ENCODE measurements at regions not wholly inside any gene's neighbourhood (a gene's known extent, or its start where the extent isn't known, plus 50 kb on each side); places are given as distances from the start of the nearest gene placed in this dataset.

DNA sequence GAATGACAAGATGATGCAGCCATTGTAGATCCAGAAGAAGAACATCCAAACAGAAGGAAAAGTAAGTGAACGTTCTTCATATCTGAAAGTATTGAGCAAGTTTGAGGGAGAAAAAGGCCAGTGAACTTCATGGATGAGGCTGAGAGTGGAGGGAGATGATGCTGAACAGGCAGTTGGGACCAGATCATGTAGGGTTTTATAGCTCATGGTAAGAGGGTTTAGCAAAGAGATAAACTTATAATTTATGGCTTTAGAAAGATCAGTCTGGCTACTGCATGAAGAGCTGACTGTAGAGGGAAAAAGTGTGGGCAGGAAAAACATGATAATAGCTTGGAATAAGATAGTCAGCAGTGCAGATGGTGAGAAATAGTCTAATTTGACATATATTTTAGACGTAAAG, 192.6 kb upstream of the LPP start:
- peaks cover 12% of the 10 kb centered on the region for H3K27me3 Mint-ChIP-seq (ENCODE audit: insufficient read depth)
- H3K4me3 Mint-ChIP-seq = no peak overlapping the region
- DNase-seq (ENCODE audit: low spot score) = no peak
- no peak overlapping the region for H3K27ac Mint-ChIP-seq
- no peaks in the 10 kb centered on the region for H3K36me3 Mint-ChIP-seq (ENCODE audit: low read depth)
- intact Hi-C loops (cut with micrococcal nuclease) = no loop called here
- H3K9me3 Mint-ChIP-seq = no peaks in the 10 kb centered on the region
- peaks cover 27% of the 10 kb centered on the region for H3K4me1 Mint-ChIP-seq (ENCODE audit: low read depth)

DNA sequence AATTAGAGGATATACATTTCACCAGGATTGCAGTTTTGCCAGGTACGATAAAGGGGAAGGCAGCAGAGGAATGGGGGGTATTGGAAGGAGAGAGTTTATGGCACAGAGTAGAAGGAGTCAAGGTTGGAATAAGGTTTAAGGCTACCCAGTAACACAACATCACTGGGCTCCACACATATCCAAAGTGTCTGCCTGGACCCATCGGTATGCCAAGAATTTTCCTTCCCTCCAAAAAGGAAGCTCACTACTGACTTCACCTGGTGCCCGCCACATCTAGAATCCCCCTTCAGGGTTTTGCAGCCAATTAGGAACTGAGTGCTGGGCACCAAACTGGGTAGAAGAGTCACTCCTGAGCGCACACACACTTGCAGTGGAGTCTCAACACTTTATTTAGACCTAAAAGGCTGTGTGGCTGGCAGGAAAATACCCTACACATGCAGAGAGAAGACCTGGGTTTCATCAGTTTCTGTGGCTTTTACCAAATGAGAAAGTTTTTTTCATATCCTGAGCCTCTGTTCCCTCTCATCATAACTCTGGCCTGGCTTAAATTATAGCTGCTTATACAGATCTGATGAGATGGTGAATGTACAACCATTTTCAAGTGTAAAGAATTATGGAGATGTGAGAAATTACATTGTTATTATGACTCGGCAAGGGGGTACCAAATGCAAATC, 190.8 kb upstream of the LPP start:
- Mint-ChIP-seq H3K4me1 (ENCODE audit: low read depth) (peaks cover 16% of the 10 kb centered on the region), H3K27me3 (ENCODE audit: insufficient read depth) (peaks cover 16% of the 10 kb centered on the region), H3K9me3 (no peaks in the 10 kb centered on the region), H3K4me3 (no peak overlapping the region), H3K36me3 (ENCODE audit: low read depth) (no peaks in the 10 kb centered on the region), H3K27ac (peak overlapping the region; percentile 37)
- intact Hi-C loops (cut with micrococcal nuclease) = loop anchor here (1.0 to 2.0 kb wide), 2 partner anchors 13 to 34 kb away; no protein-coding TSS in a partner anchor
- no peak for DNase-seq (ENCODE audit: low spot score)

DNA sequence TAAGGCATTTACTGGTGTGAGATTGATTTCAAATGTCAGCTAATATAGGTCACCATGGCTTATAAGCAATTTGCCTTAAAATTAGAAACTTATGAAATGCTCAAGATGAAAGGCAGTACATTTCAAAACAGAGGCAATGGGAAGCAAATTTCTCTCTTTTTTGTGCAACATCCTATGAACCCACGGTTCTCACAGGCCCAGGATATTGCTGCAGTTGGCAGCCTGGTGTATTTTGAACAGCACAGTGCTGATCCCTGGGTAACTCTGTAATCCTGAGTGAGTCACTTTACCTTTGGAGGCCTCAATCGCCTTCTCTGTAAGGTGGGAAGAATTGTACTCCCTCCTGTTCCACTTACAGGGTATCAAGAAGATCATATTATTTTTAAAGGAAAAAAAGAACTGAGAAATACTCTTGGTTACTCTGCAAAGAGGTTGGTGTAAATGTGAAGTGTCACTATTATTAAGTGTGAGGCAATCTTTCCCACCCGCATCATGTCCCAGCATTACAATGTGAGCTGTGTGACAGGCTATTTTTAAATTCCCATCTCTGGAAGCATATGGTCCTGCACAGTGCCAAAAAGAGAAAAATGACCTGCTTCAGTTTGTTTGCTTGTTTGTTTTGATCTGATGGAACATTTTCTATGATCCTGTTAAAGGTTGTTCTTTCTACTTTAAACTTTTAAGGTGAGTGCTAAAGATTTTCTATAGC, 190.1 kb upstream of the LPP start:
- H3K4me1 Mint-ChIP-seq (ENCODE audit: low read depth) = peaks cover 15% of the 10 kb centered on the region
- intact Hi-C loops (cut with micrococcal nuclease) = loop anchor here (1.0 to 2.0 kb wide), 2 partner anchors 12 to 35 kb away; no protein-coding TSS in a partner anchor
- peak overlapping the region; percentile 37 for H3K27ac Mint-ChIP-seq
- H3K27me3 Mint-ChIP-seq (ENCODE audit: insufficient read depth) = peaks cover 18% of the 10 kb centered on the region
- H3K36me3 Mint-ChIP-seq (ENCODE audit: low read depth) = no peaks in the 10 kb centered on the region
- H3K4me3 Mint-ChIP-seq = no peak overlapping the region
- DNase-seq (ENCODE audit: low spot score) = no peak
- H3K9me3 Mint-ChIP-seq = no peaks in the 10 kb centered on the region

DNA sequence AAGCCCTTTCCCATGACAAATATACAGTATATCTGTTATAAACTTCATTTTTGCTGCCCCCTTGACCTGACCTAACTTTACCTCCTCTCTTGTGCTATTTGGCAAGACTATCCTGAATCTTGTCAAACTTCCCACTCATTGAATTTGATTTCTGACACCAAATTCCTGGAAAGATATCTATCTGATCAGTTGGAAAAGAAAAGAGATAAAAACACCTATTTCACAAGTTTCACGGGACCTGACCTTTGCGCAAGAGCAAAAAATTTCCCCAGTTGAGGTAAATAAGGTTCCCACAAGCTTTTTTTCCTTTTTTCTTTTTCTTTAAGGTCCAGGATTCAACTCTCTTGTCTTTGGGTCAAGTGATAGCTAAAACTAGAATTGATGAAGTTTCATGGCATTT, 189.2 kb upstream of the LPP start:
- Mint-ChIP-seq H3K27ac (no peak overlapping the region), H3K27me3 (ENCODE audit: insufficient read depth) (peaks cover 18% of the 10 kb centered on the region), H3K4me1 (ENCODE audit: low read depth) (peaks cover 17% of the 10 kb centered on the region), H3K9me3 (no peaks in the 10 kb centered on the region), H3K36me3 (ENCODE audit: low read depth) (no peaks in the 10 kb centered on the region), H3K4me3 (no peak overlapping the region)
- DNase-seq (ENCODE audit: low spot score) = no peak
- intact Hi-C loops (cut with micrococcal nuclease) = no loop called here

DNA sequence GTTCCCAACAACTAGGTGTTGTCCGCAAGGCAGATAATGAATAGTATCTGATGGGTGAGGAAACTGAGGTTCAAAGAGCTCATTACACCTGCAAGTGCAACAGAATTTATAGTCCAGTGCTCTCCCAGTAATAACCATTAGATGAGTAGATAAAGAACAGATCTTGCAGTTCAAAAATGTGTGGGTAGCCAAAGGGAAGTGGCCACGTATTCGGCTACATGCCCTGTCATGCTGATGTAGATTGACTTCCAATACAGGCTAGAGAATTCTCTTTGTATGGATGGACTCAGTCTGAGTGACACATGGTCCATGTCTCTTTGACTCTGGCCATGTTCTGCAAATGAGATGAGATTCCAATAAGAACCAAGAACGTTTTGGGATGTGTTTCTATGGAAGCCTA, 187.9 kb upstream of the LPP start:
- H3K4me1 Mint-ChIP-seq (ENCODE audit: low read depth) = peaks cover 19% of the 10 kb centered on the region
- H3K36me3 Mint-ChIP-seq (ENCODE audit: low read depth) = no peaks in the 10 kb centered on the region
- no peak for DNase-seq (ENCODE audit: low spot score)
- H3K27ac Mint-ChIP-seq = no peak overlapping the region
- peaks cover 20% of the 10 kb centered on the region for H3K27me3 Mint-ChIP-seq (ENCODE audit: insufficient read depth)
- no peaks in the 10 kb centered on the region for H3K9me3 Mint-ChIP-seq
- H3K4me3 Mint-ChIP-seq = no peak overlapping the region
- intact Hi-C loops (cut with micrococcal nuclease) = no loop called here

DNA sequence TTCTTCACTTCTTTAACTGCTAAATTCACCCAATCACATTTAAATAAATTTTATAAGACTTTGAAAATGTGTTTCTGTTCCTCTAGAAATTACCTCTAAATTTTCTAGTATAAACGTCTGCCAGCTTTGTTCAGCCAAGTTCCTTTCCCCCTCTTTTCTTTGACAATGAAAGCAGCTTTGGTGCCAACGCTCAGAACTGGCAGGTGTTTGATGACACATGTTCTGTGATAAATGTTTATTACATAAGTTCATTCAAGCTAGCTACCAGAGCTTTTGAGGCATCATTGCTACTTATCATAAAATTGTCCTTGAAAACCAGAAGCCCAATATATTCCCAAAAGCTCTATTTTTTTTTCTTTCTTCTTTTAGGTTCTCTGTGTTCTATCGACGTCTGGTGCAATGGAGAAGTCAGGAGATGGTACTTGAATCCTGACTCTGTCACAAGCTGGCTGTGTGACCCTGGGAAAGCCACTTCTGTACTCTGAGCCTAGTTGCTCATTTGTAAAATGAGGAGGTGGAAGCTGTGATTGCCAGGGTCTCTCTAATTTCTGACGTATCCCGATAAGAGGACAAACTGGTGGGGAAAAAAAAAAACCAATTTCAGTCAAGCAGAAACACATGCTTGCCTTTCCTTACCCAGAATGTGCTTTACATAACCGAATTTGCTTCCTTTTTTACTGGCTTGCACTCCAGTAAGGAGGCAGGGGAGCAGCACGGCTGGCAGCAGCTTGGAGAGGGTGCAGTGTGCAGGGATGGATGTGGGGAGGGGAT, 187.1 kb upstream of the LPP start:
- no peaks in the 10 kb centered on the region for H3K9me3 Mint-ChIP-seq
- no peak for DNase-seq (ENCODE audit: low spot score)
- H3K4me1 Mint-ChIP-seq (ENCODE audit: low read depth) = peaks cover 26% of the 10 kb centered on the region
- H3K27ac Mint-ChIP-seq = no peak overlapping the region
- no peaks in the 10 kb centered on the region for H3K36me3 Mint-ChIP-seq (ENCODE audit: low read depth)
- H3K4me3 Mint-ChIP-seq = no peak overlapping the region
- peaks cover 20% of the 10 kb centered on the region for H3K27me3 Mint-ChIP-seq (ENCODE audit: insufficient read depth)
- intact Hi-C loops (cut with micrococcal nuclease) = no loop called here

DNA sequence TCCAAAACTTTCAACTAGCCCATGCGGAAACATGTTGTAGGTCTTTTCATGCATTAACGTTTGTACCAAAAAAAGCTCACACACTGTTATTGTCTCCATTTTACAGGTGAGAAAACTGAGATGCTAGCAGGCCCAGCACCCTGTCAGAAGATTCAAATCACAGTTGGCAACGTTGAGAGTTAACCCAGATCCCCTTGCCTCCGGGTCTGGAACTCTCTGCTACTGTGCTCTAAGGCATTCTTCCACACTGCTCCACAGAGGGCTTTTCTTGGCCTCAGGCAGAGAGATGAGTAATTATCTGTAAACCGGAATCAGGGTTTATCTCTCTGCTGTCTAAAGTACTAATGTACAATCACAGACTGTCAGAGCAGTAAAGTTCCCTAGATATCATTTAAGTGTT, 186.0 kb upstream of the LPP start:
- Mint-ChIP-seq H3K9me3 (no peaks in the 10 kb centered on the region), H3K4me3 (no peak overlapping the region), H3K4me1 (ENCODE audit: low read depth) (peaks cover 32% of the 10 kb centered on the region), H3K27ac (no peak overlapping the region), H3K27me3 (ENCODE audit: insufficient read depth) (peaks cover 20% of the 10 kb centered on the region), H3K36me3 (ENCODE audit: low read depth) (no peaks in the 10 kb centered on the region)
- DNase-seq (ENCODE audit: low spot score) = no peak
- intact Hi-C loops (cut with micrococcal nuclease) = no loop called here

DNA sequence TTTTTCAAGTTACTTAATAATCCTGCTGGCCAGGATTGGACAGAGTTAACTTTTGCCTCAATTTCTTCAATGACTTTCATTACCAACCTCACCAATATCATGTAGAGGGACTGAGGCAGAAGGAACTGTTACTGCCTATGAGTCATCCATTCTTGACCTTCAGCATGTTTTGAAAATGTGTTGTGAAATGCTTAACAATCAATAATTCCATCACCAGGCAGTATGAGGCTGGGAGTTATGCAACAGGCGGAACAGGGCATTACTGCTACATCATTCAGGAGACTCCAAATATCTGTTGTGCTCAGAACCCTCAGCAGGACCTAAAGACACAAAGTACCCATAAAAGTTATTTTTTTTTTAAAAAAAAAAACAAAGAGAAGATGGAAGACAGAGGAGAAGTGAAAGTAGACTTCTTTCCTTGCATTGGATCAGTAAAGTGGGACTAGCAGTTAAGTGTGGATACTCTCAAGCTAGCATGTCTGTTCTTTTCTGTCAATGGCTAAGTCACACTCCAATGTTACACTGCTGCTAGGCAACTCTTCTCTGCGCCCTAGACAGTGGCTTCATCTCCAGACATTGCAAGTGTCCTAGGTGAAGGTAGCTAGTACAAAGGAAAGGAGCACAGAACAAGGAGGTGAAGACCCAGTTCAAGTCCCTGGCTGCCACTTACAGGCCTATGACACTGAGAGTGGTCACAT, 184.9 kb upstream of the LPP start:
- Mint-ChIP-seq H3K9me3 (no peaks in the 10 kb centered on the region), H3K36me3 (ENCODE audit: low read depth) (no peaks in the 10 kb centered on the region), H3K4me3 (no peak overlapping the region), H3K27me3 (ENCODE audit: insufficient read depth) (peaks cover 20% of the 10 kb centered on the region), H3K27ac (no peak overlapping the region), H3K4me1 (ENCODE audit: low read depth) (peaks cover 35% of the 10 kb centered on the region)
- DNase-seq (ENCODE audit: low spot score) = no peak
- intact Hi-C loops (cut with micrococcal nuclease) = no loop called here

DNA sequence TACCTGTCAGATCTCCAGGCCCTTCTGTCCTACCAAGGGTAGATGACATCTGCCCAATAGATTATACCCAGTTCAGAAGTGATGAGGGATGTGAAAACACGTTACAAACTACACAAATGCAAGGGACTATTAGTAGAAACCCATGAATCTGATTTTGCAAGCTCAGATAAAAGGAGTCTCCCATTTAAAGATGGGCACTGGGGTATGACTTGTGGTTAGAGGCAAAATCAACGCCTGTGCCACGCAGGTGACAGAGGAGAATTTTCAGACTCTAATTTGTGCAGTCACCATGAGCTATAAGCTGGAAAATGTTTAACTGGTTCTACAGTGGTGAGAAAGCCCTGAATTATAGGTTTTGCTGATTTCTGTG, 184.4 kb upstream of the LPP start:
- intact Hi-C loops (cut with micrococcal nuclease) = no loop called here
- no peaks in the 10 kb centered on the region for H3K9me3 Mint-ChIP-seq
- peaks cover 18% of the 10 kb centered on the region for H3K27me3 Mint-ChIP-seq (ENCODE audit: insufficient read depth)
- DNase-seq (ENCODE audit: low spot score) = no peak
- H3K36me3 Mint-ChIP-seq (ENCODE audit: low read depth) = no peaks in the 10 kb centered on the region
- no peak overlapping the region for H3K27ac Mint-ChIP-seq
- peaks cover 41% of the 10 kb centered on the region for H3K4me1 Mint-ChIP-seq (ENCODE audit: low read depth)
- H3K4me3 Mint-ChIP-seq = no peak overlapping the region

DNA sequence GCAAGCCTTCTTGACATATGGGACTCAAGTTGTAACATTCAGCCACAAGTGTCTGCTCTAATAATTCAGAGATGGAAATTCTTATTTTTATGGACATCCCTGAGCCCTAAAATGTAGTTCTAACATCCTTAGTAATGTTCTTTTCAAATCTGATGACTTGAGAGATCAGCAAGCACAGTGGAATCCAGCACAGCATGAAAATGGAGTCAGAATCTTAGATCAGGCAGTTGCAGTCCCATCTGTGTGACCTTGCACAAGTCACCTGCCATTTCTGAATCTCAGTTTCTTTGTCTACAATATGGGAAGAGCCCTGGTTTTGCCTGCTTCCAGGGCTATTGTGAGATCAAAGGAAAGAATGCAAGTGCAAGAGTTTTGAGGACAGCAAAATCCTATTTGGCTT, 183.9 kb upstream of the LPP start:
- Mint-ChIP-seq H3K36me3 (ENCODE audit: low read depth) (no peaks in the 10 kb centered on the region), H3K27ac (no peak overlapping the region), H3K4me3 (no peak overlapping the region), H3K27me3 (ENCODE audit: insufficient read depth) (peaks cover 13% of the 10 kb centered on the region), H3K9me3 (no peaks in the 10 kb centered on the region), H3K4me1 (ENCODE audit: low read depth) (peaks cover 46% of the 10 kb centered on the region)
- DNase-seq (ENCODE audit: low spot score) = no peak
- intact Hi-C loops (cut with micrococcal nuclease) = loop anchor here (10.0 kb wide), 2 partner anchors 435 to 1075 kb away; no protein-coding TSS in a partner anchor

DNA sequence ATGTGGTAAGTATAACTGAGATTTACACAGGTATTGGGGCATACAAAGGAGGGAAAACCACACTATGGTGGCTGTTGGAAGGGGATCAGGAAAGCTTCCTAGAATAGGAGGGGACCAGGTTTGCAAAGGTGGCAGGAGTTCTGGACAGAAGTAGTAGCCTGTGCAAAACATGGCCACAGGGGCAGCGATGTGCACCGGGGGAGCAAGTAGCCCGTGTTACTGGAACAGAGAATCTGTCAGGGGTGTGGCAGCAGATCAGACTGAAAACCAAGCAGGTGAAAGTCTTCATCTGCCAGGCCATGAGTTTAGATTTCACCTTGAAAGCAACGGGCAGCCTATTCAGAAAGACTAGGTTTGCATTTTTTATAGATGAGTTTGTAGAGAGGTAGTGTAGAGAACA, 182.3 kb upstream of the LPP start:
- no peak overlapping the region for H3K4me3 Mint-ChIP-seq
- intact Hi-C loops (cut with micrococcal nuclease) = loop anchor here (10.0 kb wide), 2 partner anchors 433 to 1073 kb away; no protein-coding TSS in a partner anchor
- DNase-seq (ENCODE audit: low spot score) = no peak
- H3K27me3 Mint-ChIP-seq (ENCODE audit: insufficient read depth) = peaks cover 8% of the 10 kb centered on the region
- peaks cover 57% of the 10 kb centered on the region for H3K4me1 Mint-ChIP-seq (ENCODE audit: low read depth)
- H3K27ac Mint-ChIP-seq = no peak overlapping the region
- peaks cover 2% of the 10 kb centered on the region for H3K9me3 Mint-ChIP-seq
- peaks cover 2% of the 10 kb centered on the region for H3K36me3 Mint-ChIP-seq (ENCODE audit: low read depth)

DNA sequence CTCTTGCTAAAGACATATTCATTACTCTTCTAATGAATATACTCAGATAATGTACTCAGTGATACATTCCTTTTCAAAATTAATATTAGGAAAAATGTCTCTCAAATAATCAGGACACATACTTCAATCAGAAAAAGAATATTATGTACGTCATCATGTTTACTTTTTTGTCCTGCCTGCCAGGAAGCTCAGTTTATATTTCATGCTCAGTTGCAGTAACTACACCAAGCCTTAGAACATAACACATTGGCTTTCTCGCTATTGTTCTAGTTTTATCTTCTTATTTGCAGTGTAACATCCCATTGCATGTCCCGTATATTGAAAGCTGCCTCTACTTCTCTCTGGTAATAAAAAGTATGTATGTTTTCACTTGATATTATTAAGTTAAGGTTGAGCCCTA, 181.5 kb upstream of the LPP start:
- peaks cover 4% of the 10 kb centered on the region for H3K27me3 Mint-ChIP-seq (ENCODE audit: insufficient read depth)

More for the DNA sequence above, 181.5 kb upstream of the LPP start:
- peaks cover 4% of the 10 kb centered on the region for H3K36me3 Mint-ChIP-seq (ENCODE audit: low read depth)
- no peak overlapping the region for H3K4me3 Mint-ChIP-seq
- peaks cover 5% of the 10 kb centered on the region for H3K9me3 Mint-ChIP-seq
- no peak overlapping the region for H3K27ac Mint-ChIP-seq
- intact Hi-C loops (cut with micrococcal nuclease) = loop anchor here (10.0 kb wide), 2 partner anchors 432 to 1072 kb away; no protein-coding TSS in a partner anchor
- peaks cover 58% of the 10 kb centered on the region for H3K4me1 Mint-ChIP-seq (ENCODE audit: low read depth)
- no peak for DNase-seq (ENCODE audit: low spot score)
